HEK293 (cell line): ENCODE measurements at regions not wholly inside any gene's neighbourhood (a gene's known extent, or its start where the extent isn't known, plus 50 kb on each side); places are given as distances from the start of the nearest gene placed in this dataset.

Experiments
- CTCF ChIA-PET: fragments of 350-600 bp; formaldehyde crosslinking; extraction: SDS; loops from one replicate; lab custom pipeline; 2021; ENCODE audit warnings: antibody characterized with exemption; lab: Yijun Ruan, JAX
- POLR2A ChIA-PET: fragments of 300-600 bp; formaldehyde crosslinking; extraction: SDS; loops from one replicate; lab custom pipeline; 2020; ENCODE audit warnings: antibody characterized with exemption, inconsistent platforms; lab: Yijun Ruan, JAX
- H3K27ac ChIP-seq: fragments of 200-500 bp; sonication (Bioruptor generic); 2 replicates; pipeline ENCODE4 v1.5.1; 2014; ENCODE audit warnings: low read depth, low read length, control low read depth, inconsistent platforms; ENCODE audit errors: extremely low read depth
- H3K36me3 ChIP-seq, 2 experiments: fragments of 200-500 bp in 1 of 2; sonication (Bioruptor generic) in 1 of 2; 1 replicate in 1 of 2; 2 replicates in 1 of 2; pipeline ENCODE4 v1.5.1; 2014 to 2017; ENCODE audit warnings: inconsistent platforms in 2 of 2, low read length in 2 of 2; ENCODE audit not compliant: control insufficient read depth in 2 of 2, insufficient read depth in 1 of 2
- H3K4me1 ChIP-seq: fragments of 200-500 bp; sonication (Bioruptor generic); 2 replicates; pipeline ENCODE4 v1.5.1; 2014; ENCODE audit warnings: mild to moderate bottlenecking, low read length, inconsistent platforms; ENCODE audit not compliant: control insufficient read depth, insufficient read depth
- H3K4me3 ChIP-seq: 2 replicates; pipeline ENCODE4 v1.5.1; 2011; ENCODE audit warnings: low read depth, mild to moderate bottlenecking, control low read depth, low read length, moderate library complexity
- H3K9me3 ChIP-seq: fragments of 200-500 bp; sonication (Bioruptor generic); 2 replicates; pipeline ENCODE4 v1.5.1; 2014; ENCODE audit warnings: low read depth, low read length, inconsistent platforms; ENCODE audit not compliant: control insufficient read depth, insufficient read depth
- BCL6B ChIP-seq: fragments of 450-650 bp; formaldehyde crosslinking; IDR thresholded peaks from 2 replicates; pipeline ENCODE4 v1.5.1; 2017; ENCODE audit warnings: missing biosample characterization, missing genetic modification characterization
- ELK4 ChIP-seq: IDR thresholded peaks from 2 replicates; pipeline ENCODE4 v1.6.1; 2011; ENCODE audit warnings: mild to moderate bottlenecking, low read depth, low read length, borderline replicate concordance
- GLI2 ChIP-seq: fragments of 450-650 bp; formaldehyde crosslinking; IDR thresholded peaks from 2 replicates; pipeline ENCODE4; 2017; ENCODE audit warnings: missing biosample characterization, missing genetic modification characterization, low read depth, borderline replicate concordance
- KLF17 ChIP-seq: fragments of 450-650 bp; formaldehyde crosslinking; IDR thresholded peaks from 2 replicates; pipeline ENCODE4 v1.5.1; 2016; ENCODE audit warnings: missing biosample characterization, missing genetic modification characterization
- MYNN ChIP-seq: fragments of 450-650 bp; formaldehyde crosslinking; IDR thresholded peaks from 2 replicates; pipeline ENCODE4 v1.5.1; 2016; ENCODE audit warnings: missing biosample characterization, missing genetic modification characterization, borderline replicate concordance
- PBX3 ChIP-seq: sonication (generic); formaldehyde crosslinking; IDR thresholded peaks from 2 replicates; pipeline ENCODE4 v1.8.1; 2022; ENCODE audit warnings: mild to moderate bottlenecking, moderate library complexity, missing genetic modification reagents
- SETDB1 ChIP-seq: IDR thresholded peaks from one replicate; pipeline ENCODE4 v1.6.1; 2017; ENCODE audit warnings: mild to moderate bottlenecking, low read length, moderate library complexity, mixed read lengths; ENCODE audit not compliant: insufficient read length
- YY1 ChIP-seq: fragments of 450-650 bp; formaldehyde crosslinking; IDR thresholded peaks from 2 replicates; pipeline ENCODE4 v1.5.1; 2018; ENCODE audit warnings: missing biosample characterization, missing genetic modification characterization
- ZFP37 ChIP-seq: fragments of 450-650 bp; formaldehyde crosslinking; IDR thresholded peaks from 2 replicates; pipeline ENCODE4 v1.5.1; 2016; ENCODE audit warnings: missing biosample characterization, missing genetic modification characterization
- ZFP69B ChIP-seq: fragments of 450-650 bp; formaldehyde crosslinking; IDR thresholded peaks from 2 replicates; pipeline ENCODE4 v1.5.1; 2016; ENCODE audit warnings: missing biosample characterization, missing genetic modification characterization
- ZNF26 ChIP-seq: fragments of 450-650 bp; formaldehyde crosslinking; IDR thresholded peaks from 2 replicates; pipeline ENCODE4 v1.5.1; 2016; ENCODE audit warnings: missing biosample characterization, missing genetic modification characterization
- ZNF280C ChIP-seq: fragments of 450-650 bp; formaldehyde crosslinking; IDR thresholded peaks from 2 replicates; pipeline ENCODE4 v1.5.1; 2016; ENCODE audit warnings: missing biosample characterization, missing genetic modification characterization
- ZNF292 ChIP-seq: fragments of 450-650 bp; formaldehyde crosslinking; IDR thresholded peaks from 2 replicates; pipeline ENCODE4 v1.5.1; 2016; ENCODE audit warnings: low read depth, missing biosample characterization, missing genetic modification characterization, borderline replicate concordance
- ZNF335 ChIP-seq: fragments of 450-650 bp; formaldehyde crosslinking; conservative IDR thresholded peaks from 2 replicates; pipeline ENCODE4 v1.5.1; 2016; ENCODE audit warnings: missing biosample characterization, missing genetic modification characterization
- ZNF394 ChIP-seq: fragments of 450-650 bp; formaldehyde crosslinking; IDR thresholded peaks from 2 replicates; pipeline ENCODE4 v1.5.1; 2016; ENCODE audit warnings: missing biosample characterization, missing genetic modification characterization, mild to moderate bottlenecking, moderate library complexity, borderline replicate concordance
- ZNF404 ChIP-seq: fragments of 450-650 bp; formaldehyde crosslinking; IDR thresholded peaks from 2 replicates; pipeline ENCODE4 v1.5.1; 2017; ENCODE audit warnings: missing biosample characterization, missing genetic modification characterization
- ZNF426 ChIP-seq: fragments of 450-650 bp; formaldehyde crosslinking; IDR thresholded peaks from 2 replicates; pipeline ENCODE4 v1.5.1; 2017; ENCODE audit warnings: missing biosample characterization, missing genetic modification characterization, mild to moderate bottlenecking, inconsistent platforms, moderate library complexity
- ZNF510 ChIP-seq: fragments of 450-650 bp; formaldehyde crosslinking; IDR thresholded peaks from 2 replicates; pipeline ENCODE4 v1.5.1; 2018; ENCODE audit warnings: mild to moderate bottlenecking, missing genetic modification characterization, missing biosample characterization; ENCODE audit not compliant: insufficient replicate concordance
- ZNF560 ChIP-seq: fragments of 450-650 bp; formaldehyde crosslinking; IDR thresholded peaks from 2 replicates; pipeline ENCODE4 v1.5.1; 2017; ENCODE audit warnings: missing biosample characterization, missing genetic modification characterization, borderline replicate concordance
- ZNF623 ChIP-seq: fragments of 450-650 bp; formaldehyde crosslinking; IDR thresholded peaks from 2 replicates; pipeline ENCODE4 v1.5.1; 2016; ENCODE audit warnings: missing biosample characterization, missing genetic modification characterization
- ZNF629 ChIP-seq: fragments of 450-650 bp; formaldehyde crosslinking; IDR thresholded peaks from 2 replicates; pipeline ENCODE4 v1.5.1; 2017; ENCODE audit warnings: missing biosample characterization, missing genetic modification characterization
- ZNF670 ChIP-seq: fragments of 450-650 bp; formaldehyde crosslinking; IDR thresholded peaks from 2 replicates; pipeline ENCODE4 v1.5.1; 2016; ENCODE audit warnings: missing biosample characterization, missing genetic modification characterization, low read depth
- ZNF677 ChIP-seq: fragments of 450-650 bp; IDR thresholded peaks from 2 replicates; pipeline ENCODE4 v1.5.0; 2018; ENCODE audit warnings: missing biosample characterization, mild to moderate bottlenecking, missing genetic modification characterization, moderate library complexity
- ZNF768 ChIP-seq: fragments of 450-650 bp; formaldehyde crosslinking; IDR thresholded peaks from 2 replicates; pipeline ENCODE4 v1.5.1; 2018; ENCODE audit warnings: missing biosample characterization, mild to moderate bottlenecking, missing genetic modification characterization
- ZNF776 ChIP-seq: fragments of 450-650 bp; formaldehyde crosslinking; IDR thresholded peaks from 2 replicates; pipeline ENCODE4 v1.5.0; 2017; ENCODE audit warnings: missing biosample characterization, missing genetic modification characterization, borderline replicate concordance

GRCh38 chr4:22999419-22999818 lies 306.7 kb downstream of the GBA3 start (continued):
- TF ChIP-seq ZFP69B (no peak), MYNN (tag by site-specific recombination) (no peak), KLF17 (no peak), ZNF404 (tag by site-specific recombination) (no peak), ZNF670 (no peak), BCL6B (tag by site-specific recombination) (no peak), GLI2 (tag by site-specific recombination) (no peak), ZNF26 (tag by site-specific recombination) (no peak), ZNF335 (no peak), ZNF623 (no peak), ZNF292 (tag by site-specific recombination) (no peak)

- H3K4me3 ChIP-seq, result no peak overlapping the region
- ChIA-PET CTCF (no interaction called here), POLR2A (no interaction called here)
- H3K4me1 ChIP-seq, result no peaks in the 10 kb centered on the region
- H3K9me3 ChIP-seq, result no peaks in the 10 kb centered on the region
- no peak overlapping the region for H3K27ac ChIP-seq
- H3K36me3 ChIP-seq, result no peaks in the 10 kb centered on the region
- TF ChIP-seq KLF17 (no peak), ZNF280C (tag by site-specific recombination) (no peak), ZNF629 (tag by site-specific recombination) (no peak), ZNF768 (tag by site-specific recombination) (no peak), ZNF510 (tag by site-specific recombination) (no peak), ZNF776 (tag by site-specific recombination) (no peak), ZNF560 (tag by site-specific recombination) (no peak), ZNF394 (tag by site-specific recombination) (no peak), ZNF404 (tag by site-specific recombination) (no peak), ELK4 (no peak), ZNF426 (tag by site-specific recombination) (no peak), ZNF677 (tag by site-specific recombination) (no peak), ZFP37 (tag by site-specific recombination) (no peak), YY1 (tag by site-specific recombination) (no peak), PBX3 (no peak), SETDB1 (no peak)
Observed at GRCh38 chr4:22997358-22998224, 304.9 kb downstream of the GBA3 start.
